COLO829 (cell line): ENCODE measurements at regions not wholly inside any gene's neighbourhood (a gene's known extent, or its start where the extent isn't known, plus 50 kb on each side); places are given as distances from the start of the nearest gene placed in this dataset.

Experiments
- DNase-seq: peaks from one replicate; pipeline ENCODE4 v3.0.0; 2012; ENCODE audit warnings: low spot score

DNA sequence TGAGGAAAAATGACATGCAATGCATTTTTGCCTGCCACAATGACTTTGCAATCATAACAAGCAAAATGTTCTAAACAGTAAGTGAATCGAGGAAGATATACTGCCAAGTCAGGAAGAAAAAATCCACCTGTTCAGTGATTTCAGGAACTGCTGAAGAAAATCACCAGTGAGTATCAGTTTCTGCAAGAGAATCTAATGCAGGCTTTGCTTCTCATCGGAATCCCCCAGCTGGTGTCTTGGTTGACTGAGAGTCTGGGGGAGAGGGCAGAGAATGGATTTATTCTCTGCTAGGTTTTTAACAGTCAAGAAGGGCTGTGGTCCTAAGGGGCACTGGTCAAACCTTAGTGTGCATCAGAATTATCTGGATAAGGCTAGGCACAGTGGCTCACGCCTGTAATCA, 363.4 kb downstream of the CDH26 start:
- DNase-seq: no peak

- DNase-seq: no peak
These were observed 368.6 kb downstream of the CDH26 start for GRCh38 chr20:60326821-60327220.

DNA sequence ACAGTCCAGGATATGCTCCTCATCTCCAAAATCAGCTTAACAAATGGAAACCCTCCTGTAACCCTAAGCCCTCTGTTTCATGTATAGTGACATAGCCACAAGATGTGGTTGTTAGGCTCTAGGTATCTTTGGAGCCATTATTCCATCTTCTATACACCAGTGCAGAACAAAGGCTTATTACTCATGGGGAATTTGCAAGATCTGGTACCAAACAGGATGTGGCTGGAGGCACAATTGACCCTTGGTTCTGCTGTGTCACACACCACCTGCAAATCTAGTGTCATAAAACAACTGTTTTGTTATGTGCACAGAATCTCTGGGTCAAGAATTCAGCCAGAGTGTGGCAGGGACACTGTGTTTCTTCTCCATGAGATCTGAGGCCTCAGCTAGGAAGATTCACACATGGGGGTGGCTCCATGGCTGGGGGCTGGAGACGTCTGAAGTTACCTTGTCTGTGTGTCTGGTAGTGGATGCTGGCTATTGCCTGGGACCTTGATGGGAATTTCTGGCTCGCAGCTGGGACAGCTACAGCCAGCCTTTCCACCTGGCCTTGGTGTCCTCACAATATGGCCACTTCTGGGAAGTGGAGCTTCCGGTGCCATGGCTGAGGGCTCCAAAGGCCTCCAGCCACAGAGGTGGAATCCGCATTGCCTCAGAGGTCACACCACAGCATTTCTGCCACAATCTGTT, 369.9 kb downstream of the CDH26 start:
- DNase-seq: no peak

- no peak for DNase-seq
These were observed 372.2 kb downstream of the CDH26 start for GRCh38 chr20:60330461-60330860.

GRCh38 chr20:60331688-60332300, 373.6 kb downstream of the CDH26 start:
- DNase-seq: no peak

- DNase-seq: no peak
These were observed 374.3 kb downstream of the CDH26 start for GRCh38 chr20:60332523-60332922.

- no peak for DNase-seq
These were observed 376.7 kb downstream of the CDH26 start for GRCh38 chr20:60334911-60335310.

DNA sequence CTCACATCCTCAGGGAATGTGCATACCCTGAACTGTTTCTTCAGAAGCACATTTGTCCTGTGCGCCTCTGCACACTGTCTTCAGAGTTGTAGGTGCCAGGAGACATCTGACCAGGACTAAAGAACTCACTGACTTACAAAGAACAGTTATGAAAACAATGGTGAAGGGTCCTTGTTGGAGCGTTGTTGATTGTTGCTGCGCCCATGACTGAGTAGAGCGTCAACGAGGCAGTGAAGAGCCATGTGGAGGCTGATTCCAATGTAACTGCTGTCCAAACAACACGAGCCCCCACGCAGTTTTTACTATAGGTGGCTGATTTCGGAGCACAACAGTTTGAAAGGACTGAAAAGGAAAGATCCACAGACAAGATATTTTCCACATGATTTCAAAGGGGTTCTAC, 380.3 kb downstream of the CDH26 start:
- no peak for DNase-seq

DNA sequence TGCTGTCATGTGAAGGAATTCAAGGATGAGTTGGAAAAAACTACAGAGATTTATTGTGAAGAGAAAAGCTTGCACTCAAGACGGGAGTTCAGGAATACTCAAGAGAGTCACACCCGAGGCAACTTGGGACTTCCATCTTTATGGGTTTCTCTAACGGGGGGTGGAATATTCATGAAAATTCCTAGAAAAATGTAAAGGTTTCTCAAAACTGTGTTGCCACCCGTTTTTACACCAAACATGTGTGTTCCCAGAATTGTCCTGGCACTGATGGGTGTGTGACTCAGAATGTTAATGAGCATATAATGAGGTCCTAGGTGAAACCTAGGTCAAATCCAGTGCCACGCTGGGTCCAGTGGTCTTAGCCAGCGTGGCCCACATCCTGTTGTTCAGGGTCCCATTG, 381.5 kb downstream of the CDH26 start:
- DNase-seq: no peak

DNA sequence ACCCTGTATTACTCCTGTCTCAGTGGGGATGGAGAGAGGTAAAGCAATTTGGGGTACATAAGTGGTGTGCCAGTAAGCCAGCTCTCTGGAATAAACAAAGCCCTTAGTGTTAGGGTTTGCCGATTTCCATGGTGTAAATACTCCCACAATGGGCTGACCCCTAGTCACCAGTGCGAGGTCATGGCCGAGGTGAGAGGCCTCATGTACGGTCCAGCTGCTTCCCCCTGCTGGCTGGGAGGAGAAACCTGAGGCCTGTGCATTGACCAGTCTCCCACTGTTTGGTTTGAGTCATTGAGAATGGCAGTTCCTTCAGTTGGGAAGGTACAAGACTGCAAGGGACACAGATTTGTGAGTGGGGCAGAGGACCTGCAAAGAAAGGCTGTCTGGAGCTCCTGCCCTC, 382.0 kb downstream of the CDH26 start:
- DNase-seq: no peak

DNA sequence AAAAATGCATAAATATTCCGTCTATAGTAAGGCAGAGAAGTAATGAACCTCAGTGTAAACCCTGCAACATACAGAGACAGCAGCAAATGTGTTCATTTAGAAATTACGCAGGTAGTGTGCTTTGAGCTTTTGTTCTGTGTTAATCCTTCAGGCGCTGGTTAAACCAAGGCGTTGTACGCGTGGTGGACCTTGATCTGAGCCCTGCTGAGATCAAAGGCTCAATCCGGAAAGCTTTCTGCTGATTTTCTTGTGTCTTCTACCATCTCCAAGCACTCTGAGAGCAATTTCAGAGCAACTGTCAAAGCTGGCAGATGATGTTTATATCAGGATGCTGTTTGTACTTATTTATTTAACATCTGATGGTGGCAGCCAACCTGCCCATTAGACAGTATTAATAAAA, 382.8 kb downstream of the CDH26 start:
- no peak for DNase-seq

- no peak for DNase-seq
These were observed 386.9 kb downstream of the CDH26 start for GRCh38 chr20:60345106-60345505.

DNA sequence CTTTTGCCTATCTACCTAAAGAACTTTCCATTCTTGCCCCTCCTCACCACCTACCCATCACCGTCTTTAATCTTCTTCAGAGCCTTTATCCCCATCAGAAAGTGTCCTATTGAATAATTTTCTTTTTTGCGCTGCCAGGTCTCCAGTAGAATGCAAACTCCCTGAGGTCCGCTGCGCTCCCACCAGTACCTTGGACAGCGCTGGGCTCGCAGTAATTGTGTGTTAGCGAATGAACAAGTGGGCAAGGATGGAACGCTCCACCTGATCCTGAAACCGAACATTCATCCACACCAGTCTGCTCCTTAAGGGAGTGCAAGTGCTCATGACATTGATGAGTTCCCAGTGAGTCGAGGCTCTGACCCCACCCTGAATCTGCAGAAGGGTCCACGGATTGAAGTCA, 391.2 kb downstream of the CDH26 start:
- no peak for DNase-seq

GRCh38 chr20:60352017-60352416, 393.8 kb downstream of the CDH26 start:
- DNase-seq: no peak

DNA sequence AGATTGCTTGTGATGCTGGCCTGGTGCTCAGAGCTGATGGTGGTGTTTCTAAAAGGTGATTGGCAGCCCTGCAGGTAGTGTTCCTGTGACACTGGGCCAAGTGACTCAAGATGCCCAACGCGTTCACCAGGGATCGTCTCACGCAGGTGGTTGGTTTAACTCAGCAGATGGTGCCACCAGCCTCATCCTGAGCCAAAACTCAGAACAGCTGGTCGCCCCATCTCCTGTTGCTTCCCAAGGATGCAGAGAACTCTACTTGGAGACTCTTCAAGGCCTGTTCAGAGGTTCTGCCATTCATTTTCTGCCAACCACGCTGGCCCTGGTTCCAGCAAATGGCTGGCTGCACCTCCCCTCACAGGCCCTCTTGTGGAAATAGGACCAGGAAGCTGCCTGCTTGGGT, 394.4 kb downstream of the CDH26 start:
- no peak for DNase-seq

- no peak for DNase-seq
These were observed 395.9 kb downstream of the CDH26 start for GRCh38 chr20:60354024-60354580.

DNA sequence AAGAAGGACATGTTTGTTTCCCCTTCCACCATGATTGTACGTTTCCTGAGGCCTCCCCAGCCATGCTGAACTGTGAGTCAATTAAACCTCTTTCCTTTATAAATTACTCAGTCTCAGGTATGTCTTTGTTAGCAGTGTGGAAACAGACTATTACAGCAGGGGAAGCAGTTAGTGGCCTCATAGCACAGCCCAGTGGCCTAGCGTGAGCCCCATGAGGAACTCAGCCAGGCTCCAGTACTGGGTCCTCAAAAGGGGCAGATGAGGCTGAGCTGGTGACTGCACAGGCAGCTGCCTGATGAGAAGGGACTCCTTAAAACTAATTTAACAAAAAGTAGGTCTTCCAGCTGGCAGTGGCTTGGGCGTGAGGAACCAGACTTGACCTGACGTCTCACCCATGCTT, 399.9 kb downstream of the CDH26 start:
- no peak for DNase-seq

- DNase-seq: no peak
These were observed 400.8 kb downstream of the CDH26 start for GRCh38 chr20:60359010-60359409.

GRCh38 chr20:60361761-60362395, 403.7 kb downstream of the CDH26 start:
- DNase-seq: no peak

- DNase-seq: no peak
These were observed 404.3 kb downstream of the CDH26 start for GRCh38 chr20:60362531-60362930.

DNA sequence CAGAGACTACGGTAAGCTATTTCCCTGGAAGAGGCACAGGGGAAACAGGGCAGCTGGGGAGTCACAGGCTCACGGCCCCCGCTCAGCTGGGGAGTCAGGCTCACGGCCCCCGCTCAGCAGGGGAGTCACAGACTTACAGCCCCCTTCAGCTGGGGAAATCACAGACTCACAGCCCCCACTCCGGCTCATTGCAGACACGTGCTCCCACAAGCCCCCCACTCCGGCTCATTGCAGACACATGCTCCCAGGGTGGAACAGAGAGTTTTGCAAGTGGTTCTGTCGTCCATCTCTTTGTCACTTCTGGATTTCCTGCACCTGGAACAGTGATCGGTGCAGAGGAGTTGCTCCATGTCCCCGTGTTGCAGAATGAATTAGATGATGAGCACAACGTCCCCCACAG, 405.5 kb downstream of the CDH26 start:
- DNase-seq: no peak

- no peak for DNase-seq
These were observed 406.9 kb downstream of the CDH26 start for GRCh38 chr20:60365064-60365666.

DNA sequence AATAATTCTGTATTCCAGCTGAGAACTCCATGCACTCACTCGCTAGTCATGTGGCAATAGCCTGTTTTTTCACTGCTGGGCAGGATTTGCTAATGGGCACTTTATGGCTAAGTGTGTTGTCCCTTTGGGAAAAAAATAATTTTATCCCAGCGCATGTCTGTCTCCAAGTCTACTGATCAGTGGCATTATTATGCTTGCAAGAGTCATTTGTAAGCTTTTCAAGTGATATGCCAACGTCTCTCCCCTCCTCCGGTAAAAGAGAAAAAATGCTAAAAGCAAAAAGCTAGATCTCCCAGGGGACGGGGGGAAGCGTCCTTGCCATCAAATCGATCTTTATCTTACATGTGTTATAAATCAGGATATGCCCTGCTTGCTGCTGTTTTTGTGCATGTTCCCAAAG, 407.7 kb downstream of the CDH26 start:
- DNase-seq: no peak
